OCI-LY1 (cell line): ENCODE measurements at regions not wholly inside any gene's neighbourhood (a gene's known extent, or its start where the extent isn't known, plus 50 kb on each side); places are given as distances from the start of the nearest gene placed in this dataset.

Experiments
- H2AFZ ChIP-seq: fragments of 200-600 bp; sonication (generic), shearing (Covaris generic); 2 replicates; pipeline ENCODE4 v1.6.0; 2014; ENCODE audit warnings: antibody characterized with exemption, mild to moderate bottlenecking, low read length
- H3F3A ChIP-seq: fragments of 200-600 bp; sonication (generic), shearing (Covaris generic); 2 replicates; pipeline ENCODE4 v1.6.0; 2014; ENCODE audit warnings: mild to moderate bottlenecking, antibody characterized with exemption, low read length, moderate library complexity; ENCODE audit not compliant: insufficient read depth
- H3K27ac ChIP-seq: fragments of 200-600 bp; sonication (generic); 2 replicates; pipeline ENCODE4 v1.5.1; 2014; ENCODE audit warnings: low read length, mixed run types, mild to moderate bottlenecking, low read depth; ENCODE audit not compliant: poor library complexity, severe bottlenecking
- H3K27me3 ChIP-seq: fragments of 200-600 bp; sonication (generic); 2 replicates; pipeline ENCODE4 v1.6.0; 2014; ENCODE audit warnings: antibody characterized with exemption, mild to moderate bottlenecking, low read length, moderate library complexity; ENCODE audit not compliant: insufficient read depth
- H3K36me3 ChIP-seq: fragments of 200-600 bp; sonication (generic); 2 replicates; pipeline ENCODE4 v1.6.1; 2014; ENCODE audit warnings: mild to moderate bottlenecking, antibody characterized with exemption, low read length, moderate library complexity, mixed read lengths; ENCODE audit not compliant: insufficient read depth
- H3K4me1 ChIP-seq: fragments of 200-600 bp; sonication (generic); 2 replicates; pipeline ENCODE4 v1.5.1; 2014; ENCODE audit warnings: mild to moderate bottlenecking, low read length, moderate library complexity; ENCODE audit not compliant: insufficient read depth, severe bottlenecking
- H3K4me2 ChIP-seq: fragments of 200-600 bp; sonication (generic), shearing (Covaris generic); 2 replicates; pipeline ENCODE4 v1.6.1; 2014; ENCODE audit warnings: low read length
- H3K4me3 ChIP-seq: fragments of 200-600 bp; sonication (generic); 2 replicates; pipeline ENCODE4 v1.5.1; 2014; ENCODE audit warnings: low read length, low read depth, mild to moderate bottlenecking, mixed read lengths; ENCODE audit not compliant: poor library complexity, severe bottlenecking
- H3K79me2 ChIP-seq: fragments of 200-600 bp; shearing (Covaris generic); 2 replicates; pipeline ENCODE4 v1.6.1; 2016; ENCODE audit warnings: mixed run types, low read length, mixed read lengths; ENCODE audit not compliant: insufficient read depth
- H3K9ac ChIP-seq: fragments of 200-600 bp; sonication (generic), shearing (Covaris generic); 2 replicates; pipeline ENCODE4 v1.6.1; 2014; ENCODE audit warnings: mild to moderate bottlenecking, low read length, mixed read lengths
- H3K9me2 ChIP-seq: fragments of 200-600 bp; sonication (generic), shearing (Covaris generic); 2 replicates; pipeline ENCODE4 v1.6.1; 2014; ENCODE audit warnings: low read depth, mild to moderate bottlenecking, low read length, mixed read lengths
- H3K9me3 ChIP-seq: fragments of 200-600 bp; shearing (Covaris generic); 2 replicates; pipeline ENCODE4 v1.6.1; 2014; ENCODE audit warnings: low read length, mixed read lengths
- H4K20me1 ChIP-seq: fragments of 200-600 bp; sonication (generic), shearing (Covaris generic); 2 replicates; pipeline ENCODE4 v1.6.0; 2016; ENCODE audit warnings: mild to moderate bottlenecking, low read length; ENCODE audit not compliant: insufficient read depth
- EZH2 ChIP-seq: fragments of 200-600 bp; sonication (generic), shearing (Covaris generic); IDR thresholded peaks from 2 replicates; pipeline ENCODE4 v1.8.0; 2017; ENCODE audit warnings: borderline replicate concordance, mixed run types, mild to moderate bottlenecking, antibody characterized with exemption, low read length, moderate library complexity, mixed read lengths
- TF ChIP-seq, protein P1 (sequence below): fragments of 200-600 bp; sonication (generic), shearing (Covaris generic); IDR thresholded peaks from 2 replicates; pipeline ENCODE4 v1.5.1; 2017; ENCODE audit warnings: mild to moderate bottlenecking, antibody characterized with exemption, low read length, moderate library complexity, mixed read lengths

DNA sequence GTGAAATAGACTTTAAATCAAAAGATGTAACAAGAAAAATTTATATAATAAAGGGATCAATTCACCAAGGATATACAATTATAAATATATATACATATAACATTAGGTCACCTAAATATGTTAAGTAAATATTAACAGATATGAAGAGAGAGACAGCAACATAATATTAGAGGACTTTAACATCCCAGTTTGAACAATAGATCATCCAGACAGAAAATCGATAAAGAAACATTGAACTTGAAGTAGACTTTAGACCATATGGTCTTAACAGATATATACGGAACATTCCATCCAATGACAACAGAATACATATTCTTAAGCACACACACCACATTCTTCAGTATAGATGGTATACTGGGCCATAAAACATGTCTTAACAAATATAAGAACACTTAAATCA is 649.6 kb upstream of the SETBP1 start:
- no peaks in the 10 kb centered on the region for H3F3A ChIP-seq
- no peak overlapping the region for H3K4me3 ChIP-seq
- no peak overlapping the region for H3K27ac ChIP-seq
- no peak overlapping the region for H3K4me2 ChIP-seq
- H3K36me3 ChIP-seq, result no peaks in the 10 kb centered on the region
- TF ChIP-seq EZH2, result no peak
- TF ChIP-seq, protein P1, sequence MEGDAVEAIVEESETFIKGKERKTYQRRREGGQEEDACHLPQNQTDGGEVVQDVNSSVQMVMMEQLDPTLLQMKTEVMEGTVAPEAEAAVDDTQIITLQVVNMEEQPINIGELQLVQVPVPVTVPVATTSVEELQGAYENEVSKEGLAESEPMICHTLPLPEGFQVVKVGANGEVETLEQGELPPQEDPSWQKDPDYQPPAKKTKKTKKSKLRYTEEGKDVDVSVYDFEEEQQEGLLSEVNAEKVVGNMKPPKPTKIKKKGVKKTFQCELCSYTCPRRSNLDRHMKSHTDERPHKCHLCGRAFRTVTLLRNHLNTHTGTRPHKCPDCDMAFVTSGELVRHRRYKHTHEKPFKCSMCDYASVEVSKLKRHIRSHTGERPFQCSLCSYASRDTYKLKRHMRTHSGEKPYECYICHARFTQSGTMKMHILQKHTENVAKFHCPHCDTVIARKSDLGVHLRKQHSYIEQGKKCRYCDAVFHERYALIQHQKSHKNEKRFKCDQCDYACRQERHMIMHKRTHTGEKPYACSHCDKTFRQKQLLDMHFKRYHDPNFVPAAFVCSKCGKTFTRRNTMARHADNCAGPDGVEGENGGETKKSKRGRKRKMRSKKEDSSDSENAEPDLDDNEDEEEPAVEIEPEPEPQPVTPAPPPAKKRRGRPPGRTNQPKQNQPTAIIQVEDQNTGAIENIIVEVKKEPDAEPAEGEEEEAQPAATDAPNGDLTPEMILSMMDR, result no peak
- H3K9me3 ChIP-seq, result no peaks in the 10 kb centered on the region
- no peaks in the 10 kb centered on the region for H3K27me3 ChIP-seq
- H3K9ac ChIP-seq, result no peak overlapping the region
- no peaks in the 10 kb centered on the region for H3K9me2 ChIP-seq
- H2AFZ ChIP-seq, result no peak overlapping the region
- no peaks in the 10 kb centered on the region for H4K20me1 ChIP-seq
- H3K4me1 ChIP-seq, result no peaks in the 10 kb centered on the region
- no peaks in the 10 kb centered on the region for H3K79me2 ChIP-seq

DNA sequence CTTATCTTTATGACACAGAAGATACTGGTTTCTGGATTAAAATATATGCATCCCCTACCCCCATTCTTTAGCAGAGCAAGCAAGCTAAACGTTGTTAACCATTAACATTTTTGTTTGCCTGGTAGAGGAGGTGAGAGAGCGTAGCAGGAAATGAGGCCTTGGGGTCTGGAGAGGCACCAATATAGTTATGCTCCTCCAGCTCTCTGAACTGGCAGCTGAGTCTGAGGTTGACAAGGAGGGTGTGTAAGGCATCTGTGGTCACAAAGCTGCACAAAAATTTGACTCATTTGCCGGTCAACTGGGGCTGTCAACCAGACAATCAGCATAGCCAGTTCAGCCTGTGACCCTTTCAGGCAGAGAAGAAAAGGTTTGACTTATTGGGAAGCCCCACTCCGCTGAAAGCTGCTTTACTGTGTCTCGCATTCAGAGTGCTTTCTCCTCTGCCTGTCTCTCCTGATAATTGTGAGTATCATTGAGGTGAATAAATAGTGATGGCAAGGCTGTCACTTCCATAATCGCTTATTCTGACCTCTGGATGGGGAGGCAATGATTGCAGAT is 647.5 kb upstream of the SETBP1 start:
- no peaks in the 10 kb centered on the region for H3K9me3 ChIP-seq
- no peak overlapping the region for H2AFZ ChIP-seq

DNA sequence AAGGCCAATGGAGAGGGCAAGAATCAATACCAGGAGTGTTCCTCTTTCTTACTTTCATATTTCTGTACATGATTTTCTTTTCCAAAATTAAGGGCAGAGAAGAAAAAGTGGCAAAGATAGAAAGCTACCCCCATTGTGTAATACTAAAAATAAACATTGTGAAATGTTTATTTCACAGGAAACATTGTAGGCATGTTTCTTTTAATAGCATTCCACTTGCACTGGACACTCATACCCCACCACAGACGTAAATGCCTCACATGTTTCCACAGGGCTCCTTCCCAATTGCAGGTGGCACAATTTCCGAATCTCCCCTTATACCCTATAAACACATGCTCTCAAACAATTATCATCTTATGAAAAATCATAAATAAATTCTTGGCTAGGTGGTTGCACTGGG is 645.1 kb upstream of the SETBP1 start:
- no peaks in the 10 kb centered on the region for H3K9me2 ChIP-seq
- no peak overlapping the region for H3K9ac ChIP-seq
- H4K20me1 ChIP-seq, result no peaks in the 10 kb centered on the region
- no peak for TF ChIP-seq EZH2
- TF ChIP-seq, protein P1, result no peak
- H3K4me1 ChIP-seq, result no peaks in the 10 kb centered on the region
- H3K27ac ChIP-seq, result no peak overlapping the region
- no peak overlapping the region for H3K4me3 ChIP-seq
- no peaks in the 10 kb centered on the region for H3K36me3 ChIP-seq
- H3K27me3 ChIP-seq, result no peaks in the 10 kb centered on the region
- H2AFZ ChIP-seq, result no peak overlapping the region
- H3F3A ChIP-seq, result no peaks in the 10 kb centered on the region
- H3K4me2 ChIP-seq, result no peak overlapping the region
- H3K9me3 ChIP-seq, result no peaks in the 10 kb centered on the region
- H3K79me2 ChIP-seq, result no peaks in the 10 kb centered on the region

More for the DNA sequence above, 647.5 kb upstream of the SETBP1 start:
- H3K27me3 ChIP-seq, result no peaks in the 10 kb centered on the region
- no peaks in the 10 kb centered on the region for H3K79me2 ChIP-seq
- H4K20me1 ChIP-seq, result no peaks in the 10 kb centered on the region
- TF ChIP-seq, protein P1, result no peak
- no peak for TF ChIP-seq EZH2
- no peaks in the 10 kb centered on the region for H3K9me2 ChIP-seq
- H3K4me2 ChIP-seq, result no peak overlapping the region
- no peak overlapping the region for H3K9ac ChIP-seq
- H3K4me3 ChIP-seq, result no peak overlapping the region
- no peak overlapping the region for H3K27ac ChIP-seq
- no peaks in the 10 kb centered on the region for H3K4me1 ChIP-seq
- no peaks in the 10 kb centered on the region for H3F3A ChIP-seq
- no peaks in the 10 kb centered on the region for H3K36me3 ChIP-seq
